ENCODE measurements at regions not wholly inside any gene's neighbourhood (a gene's known extent, or its start where the extent isn't known, plus 50 kb on each side); places are given as distances from the start of the nearest gene placed in this dataset.

GRCh38 chr2:37425408-37425807, 81.0 kb downstream of the QPCT start:
- no peak for TF ChIP-seq ZNF274 (IDR thresholded peaks at IDR 0.05; ENCODE audit: low read depth, low read length)
- H3K4me3 ChIP-seq (ENCODE audit: low read length) = no peak overlapping the region

GRCh38 chr2:37427241-37427640, 82.8 kb downstream of the QPCT start:
- no peak for TF ChIP-seq ZNF274 (IDR thresholded peaks at IDR 0.05; ENCODE audit: low read depth, low read length)
- H3K4me3 ChIP-seq (ENCODE audit: low read length) = no peak overlapping the region

GRCh38 chr2:37436323-37436722, 91.9 kb downstream of the QPCT start:
- TF ChIP-seq ZNF274 (IDR thresholded peaks at IDR 0.05; ENCODE audit: low read depth, low read length) = no peak
- H3K4me3 ChIP-seq (ENCODE audit: low read length) = no peak overlapping the region

- no peak for TF ChIP-seq ZNF274 (IDR thresholded peaks at IDR 0.05; ENCODE audit: low read depth, low read length)
- no peak overlapping the region for H3K4me3 ChIP-seq (ENCODE audit: low read length)
Measured at GRCh38 chr2:37439131-37439642, 94.8 kb downstream of the QPCT start.

GRCh38 chr2:37441055-37441454, 96.6 kb downstream of the QPCT start:
- H3K4me3 ChIP-seq (ENCODE audit: low read length) = no peak overlapping the region
- TF ChIP-seq ZNF274 (IDR thresholded peaks at IDR 0.05; ENCODE audit: low read depth, low read length) = no peak

GRCh38 chr2:37443082-37443481, 98.7 kb downstream of the QPCT start:
- H3K4me3 ChIP-seq (ENCODE audit: low read length) = no peak overlapping the region
- TF ChIP-seq ZNF274 (IDR thresholded peaks at IDR 0.05; ENCODE audit: low read depth, low read length) = no peak

GRCh38 chr2:37447446-37447845, 103.0 kb downstream of the QPCT start:
- TF ChIP-seq ZNF274 (IDR thresholded peaks at IDR 0.05; ENCODE audit: low read depth, low read length) = no peak
- no peak overlapping the region for H3K4me3 ChIP-seq (ENCODE audit: low read length)

GRCh38 chr2:37448342-37449120, 104.1 kb downstream of the QPCT start:
- H3K4me3 ChIP-seq (ENCODE audit: low read length) = no peak overlapping the region
- TF ChIP-seq ZNF274 (IDR thresholded peaks at IDR 0.05; ENCODE audit: low read depth, low read length) = no peak

- TF ChIP-seq ZNF274 (IDR thresholded peaks at IDR 0.05; ENCODE audit: low read depth, low read length) = no peak
- H3K4me3 ChIP-seq (ENCODE audit: low read length) = no peak overlapping the region
Measured at GRCh38 chr2:37449761-37450296, 105.4 kb downstream of the QPCT start.

- no peak for TF ChIP-seq ZNF274 (IDR thresholded peaks at IDR 0.05; ENCODE audit: low read depth, low read length)
Measured at GRCh38 chr2:37453027-37453426, 108.6 kb downstream of the QPCT start.

GRCh38 chr2:37454851-37455762, 110.7 kb downstream of the QPCT start:
- no peak for TF ChIP-seq ZNF274 (IDR thresholded peaks at IDR 0.05; ENCODE audit: low read depth, low read length)
- no peak overlapping the region for H3K4me3 ChIP-seq (ENCODE audit: low read length)

More at GRCh38 chr2:37453027-37453426, 108.6 kb downstream of the QPCT start:
- H3K4me3 ChIP-seq (ENCODE audit: low read length) = no peak overlapping the region

- no peak overlapping the region for H3K4me3 ChIP-seq (ENCODE audit: low read length)
- TF ChIP-seq ZNF274 (IDR thresholded peaks at IDR 0.05; ENCODE audit: low read depth, low read length) = no peak
Measured at GRCh38 chr2:37456479-37456878, 112.0 kb downstream of the QPCT start.

GRCh38 chr2:37457401-37457901, 113.0 kb downstream of the QPCT start:
- TF ChIP-seq ZNF274 (IDR thresholded peaks at IDR 0.05; ENCODE audit: low read depth, low read length) = no peak

GRCh38 chr2:37458133-37458532, 113.7 kb downstream of the QPCT start:
- TF ChIP-seq ZNF274 (IDR thresholded peaks at IDR 0.05; ENCODE audit: low read depth, low read length) = no peak
- H3K4me3 ChIP-seq (ENCODE audit: low read length) = no peak overlapping the region

More at GRCh38 chr2:37457401-37457901, 113.0 kb downstream of the QPCT start:
- no peak overlapping the region for H3K4me3 ChIP-seq (ENCODE audit: low read length)
